IMR-90 (cell line): ENCODE measurements at regions not wholly inside any gene's neighbourhood (a gene's known extent, or its start where the extent isn't known, plus 50 kb on each side); places are given as distances from the start of the nearest gene placed in this dataset.

Experiments
- ATAC-seq: fragments of 200-7000 bp; cut with Tn5 transposase; 2 replicates; pipeline ENCODE4 v1.9.1; 2020; ENCODE audit warnings: low read depth, mild to moderate bottlenecking, moderate library complexity
- BruUV-seq: library from RNA; stranded (reverse); fragments of 400-500 nt; replicated peaks from 2 replicates; lab custom pipeline; 2021; lab: Mats Ljungman, UMichigan
- CTCF ChIA-PET: fragments of 300-600 bp; formaldehyde crosslinking; extraction: SDS; loops from one replicate; lab custom pipeline; 2021; ENCODE audit warnings: antibody characterized with exemption; lab: Yijun Ruan, JAX
- POLR2A ChIA-PET: fragments of 300-600 bp; sonication (Branson Sonifier 250); formaldehyde crosslinking; loops from one replicate; lab custom pipeline; 2022; ENCODE audit warnings: antibody characterized with exemption; ENCODE audit not compliant: unreplicated experiment; lab: Charles Lee
- DNase-seq: peaks from one replicate; pipeline ENCODE4 v3.0.0; 2013
- H2AFZ ChIP-seq: replicated peaks from 2 replicates; pipeline ENCODE3; 2013; ENCODE audit warnings: low read length, mild to moderate bottlenecking; ENCODE audit not compliant: poor library complexity
- H2AK5ac ChIP-seq: 2 replicates; pipeline ENCODE4 v1.6.1; 2013; ENCODE audit warnings: low read depth, low read length, inconsistent platforms
- H2AK9ac ChIP-seq: replicated peaks from 2 replicates; pipeline ENCODE3; 2013; ENCODE audit warnings: mild to moderate bottlenecking, low read depth, low read length, moderate library complexity; ENCODE audit not compliant: poor library complexity
- H2BK120ac ChIP-seq: 2 replicates; pipeline ENCODE4 v1.6.1; 2013; ENCODE audit warnings: low read depth, low read length, inconsistent platforms
- H2BK15ac ChIP-seq: 3 replicates; pipeline ENCODE4 v1.6.1; 2013; ENCODE audit warnings: low read depth, low read length, inconsistent platforms
- H2BK20ac ChIP-seq: 2 replicates; pipeline ENCODE4 v1.6.1; 2013; ENCODE audit warnings: low read depth, mild to moderate bottlenecking, inconsistent platforms, low read length, moderate library complexity
- H2BK5ac ChIP-seq: 2 replicates; pipeline ENCODE4 v1.6.1; 2013; ENCODE audit warnings: mild to moderate bottlenecking, low read depth, low read length, inconsistent platforms; ENCODE audit not compliant: poor library complexity, severe bottlenecking
- H3K14ac ChIP-seq: replicated peaks from 2 replicates; pipeline ENCODE4 v1.6.1; 2013; ENCODE audit warnings: low read depth, low read length, inconsistent platforms
- H3K18ac ChIP-seq: 2 replicates; pipeline ENCODE4 v1.6.1; 2013; ENCODE audit warnings: low read depth, low read length, control low read depth
- H3K23ac ChIP-seq: 2 replicates; pipeline ENCODE4 v1.6.1; 2013; ENCODE audit warnings: low read depth, low read length, inconsistent platforms
- H3K27ac ChIP-seq: 2 replicates; pipeline ENCODE4 v1.5.1; 2013; ENCODE audit warnings: mild to moderate bottlenecking, control low read depth, low read length; ENCODE audit not compliant: insufficient read depth
- H3K27me3 ChIP-seq: 2 replicates; pipeline ENCODE4 v1.6.1; 2013; ENCODE audit warnings: low read length; ENCODE audit not compliant: control insufficient read depth, insufficient read depth
- H3K36me3 ChIP-seq: 2 replicates; pipeline ENCODE4 v1.6.1; 2013; ENCODE audit warnings: low read length, mixed read lengths; ENCODE audit not compliant: control insufficient read depth, insufficient read depth
- H3K4ac ChIP-seq: 2 replicates; pipeline ENCODE4 v1.6.1; 2013; ENCODE audit warnings: low read depth, low read length, inconsistent platforms
- H3K4me1 ChIP-seq: 2 replicates; pipeline ENCODE4 v1.6.1; 2013; ENCODE audit warnings: low read length, mixed read lengths; ENCODE audit not compliant: control insufficient read depth, insufficient read depth
- H3K4me2 ChIP-seq: 2 replicates; pipeline ENCODE4 v1.6.1; 2013; ENCODE audit warnings: low read depth, mild to moderate bottlenecking, control low read depth, low read length, moderate library complexity
- H3K4me3 ChIP-seq: 2 replicates; pipeline ENCODE4 v1.5.1; 2013; ENCODE audit warnings: low read depth, mild to moderate bottlenecking, control low read depth, low read length, moderate library complexity; ENCODE audit not compliant: insufficient read depth
- H3K56ac ChIP-seq: 2 replicates; pipeline ENCODE4 v1.6.1; 2013; ENCODE audit warnings: low read length, inconsistent platforms; ENCODE audit not compliant: insufficient read depth; ENCODE audit errors: extremely low read depth
- H3K79me1 ChIP-seq, 2 experiments: 2 replicates each; pipeline ENCODE4 v1.6.1; 2013; ENCODE audit warnings: low read length in 2 of 2, inconsistent platforms in 1 of 2, low read depth in 1 of 2
- H3K9ac ChIP-seq: 2 replicates; pipeline ENCODE4 v1.6.1; 2013; ENCODE audit warnings: low read depth, low read length, control low read depth
- H3K9me1 ChIP-seq: 2 replicates; pipeline ENCODE4 v1.6.1; 2013; ENCODE audit warnings: low read length, inconsistent platforms; ENCODE audit not compliant: insufficient read depth
- H3K9me3 ChIP-seq: 2 replicates; pipeline ENCODE4 v1.6.1; 2013; ENCODE audit warnings: low read length; ENCODE audit not compliant: control insufficient read depth, insufficient read depth
- H4K20me1 ChIP-seq: 2 replicates; pipeline ENCODE4 v1.6.1; 2013; ENCODE audit warnings: low read length, inconsistent platforms; ENCODE audit not compliant: insufficient read depth
- H4K5ac ChIP-seq: 2 replicates; pipeline ENCODE4 v1.6.1; 2013; ENCODE audit warnings: mild to moderate bottlenecking, low read depth, low read length, control low read depth
- H4K8ac ChIP-seq, 2 experiments: 2 replicates each; pipeline ENCODE4 v1.6.1; 2013; ENCODE audit warnings: low read depth in 2 of 2, low read length in 2 of 2, control low read depth in 1 of 2, inconsistent platforms in 1 of 2
- H4K91ac ChIP-seq: 2 replicates; pipeline ENCODE4 v1.6.1; 2013; ENCODE audit warnings: low read depth, low read length, inconsistent platforms; ENCODE audit not compliant: insufficient read depth
- BHLHE40 ChIP-seq: fragments of 150-350 bp; IDR thresholded peaks from 2 replicates; pipeline ENCODE4 v1.6.1; 2016; ENCODE audit warnings: mild to moderate bottlenecking, low read depth, low read length
- CTCF ChIP-seq: conservative IDR thresholded peaks from 2 replicates; pipeline ENCODE4 v1.5.1; 2012; ENCODE audit warnings: mild to moderate bottlenecking, low read depth, low read length, improper control_type of control experiment
- ELK1 ChIP-seq: fragments of 150-350 bp; IDR thresholded peaks from 2 replicates; pipeline ENCODE4 v1.6.1; 2016; ENCODE audit warnings: low read depth, mild to moderate bottlenecking, low read length, moderate library complexity, borderline replicate concordance
- FOS ChIP-seq: fragments of 150-350 bp; IDR thresholded peaks from 2 replicates; pipeline ENCODE4 v1.6.1; 2016; ENCODE audit warnings: low read depth, low read length
- MAZ ChIP-seq: IDR thresholded peaks from 2 replicates; pipeline ENCODE4 v1.6.1; 2012; ENCODE audit warnings: low read depth, mild to moderate bottlenecking, low read length, improper control_type of control experiment, moderate library complexity, borderline replicate concordance
- MXI1 ChIP-seq: IDR thresholded peaks from 2 replicates; pipeline ENCODE4 v1.6.1; 2012; ENCODE audit warnings: low read depth, mild to moderate bottlenecking, low read length, moderate library complexity, borderline replicate concordance
- SMC3 ChIP-seq: fragments of 150-350 bp; IDR thresholded peaks from 2 replicates; pipeline ENCODE4 v1.6.1; 2016; ENCODE audit warnings: low read depth, mild to moderate bottlenecking, antibody characterized with exemption, low read length, moderate library complexity
- dilution Hi-C: fragments of 300-500 bp; cut with HindIII; formaldehyde crosslinking; loops from one replicate; pipeline ENCODE4 v1.14.3; 2018; ENCODE audit warnings: low sequenced_read_pairs; ENCODE audit not compliant: unreplicated experiment
- in situ Hi-C: fragments of 300-500 bp; cut with MboI; formaldehyde crosslinking; loops from 3 replicates; pipeline ENCODE4 v1.14.3; 2019; ENCODE audit warnings: low sequenced_read_pairs, inconsistent platforms, mixed read lengths
- intact Hi-C: fragments of 100-400 bp; cut with micrococcal nuclease; formaldehyde crosslinking; loops from 2 replicates; pipeline ENCODE4 v1.10.0; 2022

- H3K14ac ChIP-seq, result no peak overlapping the region
- TF ChIP-seq SMC3 (no peak), MAZ (no peak), FOS (no peak), BHLHE40 (no peak), CTCF (no peak), ELK1 (no peak), MXI1 (no peak)
- H3K36me3 ChIP-seq, result no peaks in the 10 kb centered on the region
- no peaks in the 10 kb centered on the region for H3K79me1 ChIP-seq
- H3K9ac ChIP-seq, result no peak overlapping the region
- no peak for ATAC-seq
- no peak overlapping the region for H3K27ac ChIP-seq
- H3K4me3 ChIP-seq, result no peak overlapping the region
- H2BK120ac ChIP-seq, result no peak overlapping the region
- no peak overlapping the region for H3K18ac ChIP-seq
- no peak overlapping the region for H2BK20ac ChIP-seq
- dilution Hi-C loops, result no loop called here
- no peaks in the 10 kb centered on the region for H3K9me3 ChIP-seq
- intact Hi-C loops, result no loop called here
- no peak overlapping the region for H3K4ac ChIP-seq
- no peaks in the 10 kb centered on the region for H4K20me1 ChIP-seq
- no peak overlapping the region for H2AFZ ChIP-seq
- H4K5ac ChIP-seq, result no peak overlapping the region
- H4K91ac ChIP-seq, result no peak overlapping the region
- no peak overlapping the region for H4K8ac ChIP-seq
- POLR2A ChIA-PET, result interaction anchor here (0.7 kb wide), 1 partner anchor 1093 kb away, joined by 3 read pairs; no protein-coding TSS in a partner anchor
- no peak overlapping the region for H2AK5ac ChIP-seq
- no peaks in the 10 kb centered on the region for H3K4me1 ChIP-seq
- no peak overlapping the region for H3K23ac ChIP-seq
- in situ Hi-C loops, result no loop called here
- no peaks in the 10 kb centered on the region for H3K9me1 ChIP-seq
- H3K56ac ChIP-seq, result no peak overlapping the region
- no peak overlapping the region for H2BK15ac ChIP-seq
- no peak for DNase-seq
- no TSS peak for BruUV-seq
- H3K27me3 ChIP-seq, result no peaks in the 10 kb centered on the region
- H3K4me2 ChIP-seq, result no peak overlapping the region
- no peak overlapping the region for H2AK9ac ChIP-seq
- CTCF ChIA-PET, result no interaction called here
- H2BK5ac ChIP-seq, result no peak overlapping the region
These were observed 394.4 kb upstream of the ADGRB3 start for GRCh38 chr6:68240726-68241125.
